Stimulated activated effector memory CD8-positive, alpha-beta T cell treated with anti-CD3 and anti-CD28 coated beads, Interleukin-12 subunit alpha, Interleukin-12 subunit beta, amount 100 ng/mL, for 72 hours (primary cell): ENCODE measurements at regions not wholly inside any gene's neighbourhood (a gene's known extent, or its start where the extent isn't known, plus 50 kb on each side); places are given as distances from the start of the nearest gene placed in this dataset.

Experiments used
- ATAC-seq: fragments of 150-1000 bp; cut with Tn5 transposase; 2 replicates; pipeline ENCODE4 v1.10.0; 2021
- DNase-seq, 2 donors: peaks; one replicate each; pipeline ENCODE4 v3.0.0; 2021 to 2022; ENCODE audit warnings: low spot score in 2 of 2
- H3K27ac Mint-ChIP-seq: one replicate; pipeline ENCODE4 v1.8.0; 2022; ENCODE audit warnings: mild to moderate bottlenecking, mixed read lengths
- H3K36me3 Mint-ChIP-seq: one replicate; pipeline ENCODE4 v1.8.0; 2022; ENCODE audit warnings: mild to moderate bottlenecking, mixed read lengths
- H3K4me1 Mint-ChIP-seq: one replicate; pipeline ENCODE4 v1.8.0; 2022; ENCODE audit warnings: mixed read lengths
- H3K4me3 Mint-ChIP-seq: one replicate; pipeline ENCODE4 v1.8.0; 2022; ENCODE audit warnings: mild to moderate bottlenecking, mixed read lengths
- H3K9me3 Mint-ChIP-seq: one replicate; pipeline ENCODE4 v1.8.0; 2022; ENCODE audit warnings: mixed read lengths

GRCh38 chr15:31276596-31277298 is 49.9 kb upstream of the KLF13 start:
- H3K36me3 Mint-ChIP-seq, result no peaks in the 10 kb centered on the region
- DNase-seq, result peak in 1 of 2 donors; percentile 41
- H3K4me3 Mint-ChIP-seq, result no peak overlapping the region
- H3K27ac Mint-ChIP-seq, result no peak overlapping the region
- H3K4me1 Mint-ChIP-seq, result peaks cover 28% of the 10 kb centered on the region
- ATAC-seq, result no peak
- no peaks in the 10 kb centered on the region for H3K9me3 Mint-ChIP-seq
